Gastroesophageal sphincter (tissue), 4 donors: ENCODE measurements at regions not wholly inside any gene's neighbourhood (a gene's known extent, or its start where the extent isn't known, plus 50 kb on each side); places are given as distances from the start of the nearest gene placed in this dataset.

Experiments
- ATAC-seq: fragments of 150-250 bp; one replicate; pipeline ENCODE4 v1.9.1; 2016; ENCODE audit warnings: mild to moderate bottlenecking, moderate library complexity
- H3K27ac ChIP-seq, 4 donors: fragments of 200-600 bp; sonication (generic) in 3 of 4; 1 replicate in 3 of 4; 2 replicates in 1 of 4; pipeline ENCODE4 v1.5.1; 2016 to 2019
- H3K27me3 ChIP-seq: fragments of 200-600 bp; sonication (generic); one replicate; pipeline ENCODE4 v1.5.1; 2019
- H3K36me3 ChIP-seq, 2 donors: fragments of 200-600 bp; sonication (generic); one replicate each; pipeline ENCODE4 v1.5.1; 2019; ENCODE audit warnings: control low read depth in 1 of 2
- H3K4me1 ChIP-seq, 3 donors: fragments of 200-600 bp; sonication (generic); 1 replicate in 2 of 3; 2 replicates in 1 of 3; pipeline ENCODE4 v1.5.1; 2016 to 2019; ENCODE audit warnings: control low read depth in 2 of 3
- H3K4me3 ChIP-seq, 2 donors: fragments of 200-600 bp; sonication (generic); one replicate each; pipeline ENCODE4 v1.5.1; 2019; ENCODE audit warnings: mild to moderate bottlenecking in 1 of 2, moderate library complexity in 1 of 2
- H3K9me3 ChIP-seq, 3 donors: fragments of 200-600 bp; sonication (generic); one replicate each; pipeline ENCODE4 v1.5.1; 2017 to 2019; ENCODE audit warnings: control low read depth in 2 of 3
- CTCF ChIP-seq, 4 experiments: fragments of 200-600 bp in 2 of 4; fragments of 450-650 bp in 2 of 4; sonication (generic) in 1 of 4; IDR thresholded peaks; one replicate each; pipeline ENCODE4 v1.5.1; 2017 to 2019; ENCODE audit warnings: antibody characterized with exemption in 4 of 4, mild to moderate bottlenecking in 2 of 4, moderate library complexity in 2 of 4
- EP300 ChIP-seq: sonication (generic); formaldehyde crosslinking; IDR thresholded peaks from one replicate; pipeline ENCODE4 v1.6.1; 2017; ENCODE audit warnings: antibody characterized with exemption, mild to moderate bottlenecking
- POLR2A ChIP-seq, 2 donors: fragments of 450-650 bp; IDR thresholded peaks; one replicate each; pipeline ENCODE4 v1.6.1; 2017; ENCODE audit warnings: antibody characterized with exemption in 2 of 2, mild to moderate bottlenecking in 2 of 2, moderate library complexity in 1 of 2
- POLR2AphosphoS5 ChIP-seq: sonication (generic); formaldehyde crosslinking; IDR thresholded peaks from one replicate; pipeline ENCODE4 v1.6.1; 2017; ENCODE audit warnings: antibody characterized with exemption
- WGBS, 2 donors: methylation state at CpG; one replicate each; pipeline ENCODE4 v1.1.5; 2018; ENCODE audit warnings: low coverage in 1 of 2; 5-methylcytosine and 5-hydroxymethylcytosine counted together

GRCh38 chr4:108272046-108272445, 103.3 kb upstream of the LEF1 start:
- TF ChIP-seq POLR2A (IDR thresholded peaks at IDR 0.05) (no peak), EP300 (no peak), POLR2AphosphoS5 (no peak), CTCF (IDR thresholded peaks at IDR 0.05) (no peak)
- Histone ChIP-seq H3K27ac (no peak overlapping the region), H3K36me3 (no peaks in the 10 kb centered on the region), H3K9me3 (no peaks in the 10 kb centered on the region), H3K4me1 (no peaks in the 10 kb centered on the region), H3K27me3 (no peaks in the 10 kb centered on the region), H3K4me3 (no peak overlapping the region)
- ATAC-seq: no peak
- 48 to 70% methylated on average over 3 of the region's 3 CpGs for WGBS, 2 donors

GRCh38 chr4:108270466-108271450, 102.0 kb upstream of the LEF1 start:
- TF ChIP-seq CTCF (IDR thresholded peaks at IDR 0.05): no peak
- TF ChIP-seq POLR2A (IDR thresholded peaks at IDR 0.05): no peak
- TF ChIP-seq EP300: no peak
- no peak for TF ChIP-seq POLR2AphosphoS5
- Histone ChIP-seq H3K27ac (no peak overlapping the region), H3K27me3 (no peaks in the 10 kb centered on the region), H3K9me3 (no peaks in the 10 kb centered on the region), H3K36me3 (no peaks in the 10 kb centered on the region), H3K4me3 (no peak overlapping the region), H3K4me1 (no peaks in the 10 kb centered on the region)
- ATAC-seq: no peak
- 46 to 51% methylated on average over 5 of the region's 6 CpGs for WGBS, 2 donors

GRCh38 chr4:108264693-108265092, 96.0 kb upstream of the LEF1 start:
- WGBS, 2 donors: 60 to 64% methylated on average over 4 of the region's 4 CpGs
- TF ChIP-seq POLR2AphosphoS5 (no peak), EP300 (no peak), POLR2A (IDR thresholded peaks at IDR 0.05) (no peak), CTCF (IDR thresholded peaks at IDR 0.05) (no peak)
- H3K9me3 ChIP-seq: no peaks in the 10 kb centered on the region
- no peak for ATAC-seq
- no peaks in the 10 kb centered on the region for H3K4me1 ChIP-seq
- no peaks in the 10 kb centered on the region for H3K36me3 ChIP-seq
- peaks cover 8% of the 10 kb centered on the region for H3K27me3 ChIP-seq
- H3K4me3 ChIP-seq: no peak overlapping the region
- H3K27ac ChIP-seq: no peak overlapping the region

- no peaks in the 10 kb centered on the region for H3K36me3 ChIP-seq
- WGBS, 2 donors: 77 to 100% methylated on average over 1 of the region's 1 CpG
- TF ChIP-seq POLR2A (IDR thresholded peaks at IDR 0.05) (no peak), POLR2AphosphoS5 (no peak), CTCF (IDR thresholded peaks at IDR 0.05) (no peak), EP300 (no peak)
- no peak overlapping the region for H3K27ac ChIP-seq
- H3K4me1 ChIP-seq: no peaks in the 10 kb centered on the region
- H3K4me3 ChIP-seq: no peak overlapping the region
- H3K27me3 ChIP-seq: peaks cover 8% of the 10 kb centered on the region
- no peaks in the 10 kb centered on the region for H3K9me3 ChIP-seq
- no peak for ATAC-seq
Measured at GRCh38 chr4:108263057-108263456, 94.3 kb upstream of the LEF1 start.

- H3K27me3 ChIP-seq: peaks cover 8% of the 10 kb centered on the region
- ATAC-seq: no peak
- TF ChIP-seq POLR2AphosphoS5: no peak
- TF ChIP-seq CTCF (IDR thresholded peaks at IDR 0.05): no peak
- no peak for TF ChIP-seq POLR2A (IDR thresholded peaks at IDR 0.05)
- TF ChIP-seq EP300: no peak
- H3K4me1 ChIP-seq: no peaks in the 10 kb centered on the region
- H3K9me3 ChIP-seq: no peaks in the 10 kb centered on the region
- no peak overlapping the region for H3K27ac ChIP-seq
- 0 to 16% methylated on average over 1 of the region's 1 CpG for WGBS, 2 donors
- no peak overlapping the region for H3K4me3 ChIP-seq
- no peaks in the 10 kb centered on the region for H3K36me3 ChIP-seq
Measured at GRCh38 chr4:108261026-108261425, 92.3 kb upstream of the LEF1 start.
